ENCODE measurements at regions not wholly inside any gene's neighbourhood (a gene's known extent, or its start where the extent isn't known, plus 50 kb on each side); places are given as distances from the start of the nearest gene placed in this dataset.
"Not testable (repeated sequence)": the region's sequence is repeated elsewhere in the genome, so short reads cannot be mapped to it uniquely, and the experiment has no call there.

DNA sequence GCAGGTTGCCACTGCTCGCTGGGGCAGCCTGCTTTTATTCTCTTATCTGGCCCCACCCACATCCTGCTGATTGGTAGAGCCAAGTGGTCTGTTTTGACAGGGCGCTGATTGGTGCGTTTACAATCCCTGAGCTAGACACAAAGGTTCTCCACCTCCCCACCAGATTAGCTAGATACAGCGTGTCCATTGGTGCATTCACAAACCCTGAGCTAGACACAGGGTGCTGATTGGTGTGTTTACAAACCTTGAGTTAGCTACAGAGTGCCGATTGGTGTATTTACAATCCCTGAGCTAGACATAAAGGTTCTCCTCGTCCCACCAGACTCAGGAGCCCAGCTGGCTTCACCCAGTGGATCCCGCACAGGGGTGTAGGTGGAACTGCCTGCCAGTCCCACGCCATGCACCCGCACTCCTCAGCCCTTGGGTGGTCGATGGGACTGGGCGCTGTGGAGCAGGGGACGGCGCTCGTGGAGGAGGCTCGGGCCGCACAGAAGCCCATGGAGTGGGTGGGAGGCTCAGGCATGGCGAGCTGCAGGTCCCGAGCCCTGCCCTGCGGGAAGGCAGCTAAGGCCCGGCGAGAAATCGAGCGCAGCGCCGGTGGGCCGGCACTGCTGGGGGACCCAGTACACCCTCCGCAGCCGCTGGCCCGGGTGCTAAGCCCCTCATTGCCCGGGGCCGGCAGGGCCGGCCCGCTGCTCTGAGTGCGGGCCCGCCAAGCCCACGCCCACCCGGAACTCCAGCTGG, 1526.2 kb downstream of the SI start:
- DNase-seq (ENCODE audit: low read depth in 2 of 2): not testable (repeated sequence)

DNA sequence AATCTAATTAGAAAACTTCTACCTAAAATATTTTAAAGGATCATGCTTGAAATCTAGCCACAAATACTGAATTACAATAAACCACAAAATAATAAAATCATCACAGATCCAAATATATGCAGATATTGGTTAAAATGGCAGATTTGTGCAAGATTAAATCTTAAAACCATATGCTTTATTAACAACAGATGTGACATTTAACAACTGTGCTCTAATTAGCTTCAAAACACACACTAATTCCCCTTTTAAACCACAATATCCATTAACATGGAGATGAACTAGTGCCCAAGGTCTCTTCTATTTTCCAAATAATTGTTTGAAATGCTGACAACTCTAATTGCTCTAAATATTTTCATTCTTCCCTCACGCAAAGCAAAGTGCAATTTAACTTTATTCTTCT, 1530.3 kb downstream of the SI start:
- DNase-seq (ENCODE audit: low read depth in 2 of 2): no peak

DNA sequence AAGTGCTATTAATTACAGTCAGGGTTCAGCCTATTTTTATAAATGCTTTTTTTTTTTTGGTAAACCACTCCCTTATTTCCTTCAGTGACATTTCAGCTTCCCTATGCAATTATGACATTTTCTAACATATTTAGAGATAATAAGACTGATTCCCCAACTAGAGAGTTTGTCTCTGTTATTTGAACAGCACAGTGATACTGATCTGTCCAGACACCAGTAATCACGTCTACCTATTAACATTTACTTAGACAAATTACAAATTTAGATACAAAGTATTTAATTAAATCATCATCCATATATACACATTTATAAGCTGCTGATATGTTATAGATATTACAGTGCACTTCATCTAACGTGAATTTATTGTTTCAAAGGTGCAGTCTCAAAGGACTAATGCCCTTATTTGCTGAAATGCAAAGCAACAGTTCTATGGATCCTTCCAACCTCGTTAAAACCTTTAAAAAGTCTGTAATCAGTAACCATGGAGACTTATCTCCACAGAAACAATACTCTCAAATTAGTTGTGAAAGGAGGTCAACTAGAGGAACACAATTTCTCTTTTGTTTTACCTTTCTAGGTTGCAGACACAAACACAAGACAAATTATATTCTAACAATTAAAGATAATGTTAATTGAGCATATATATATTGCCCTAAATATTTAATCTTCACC, 1531.1 kb downstream of the SI start:
- no peak for DNase-seq (ENCODE audit: low read depth in 2 of 2)

DNA sequence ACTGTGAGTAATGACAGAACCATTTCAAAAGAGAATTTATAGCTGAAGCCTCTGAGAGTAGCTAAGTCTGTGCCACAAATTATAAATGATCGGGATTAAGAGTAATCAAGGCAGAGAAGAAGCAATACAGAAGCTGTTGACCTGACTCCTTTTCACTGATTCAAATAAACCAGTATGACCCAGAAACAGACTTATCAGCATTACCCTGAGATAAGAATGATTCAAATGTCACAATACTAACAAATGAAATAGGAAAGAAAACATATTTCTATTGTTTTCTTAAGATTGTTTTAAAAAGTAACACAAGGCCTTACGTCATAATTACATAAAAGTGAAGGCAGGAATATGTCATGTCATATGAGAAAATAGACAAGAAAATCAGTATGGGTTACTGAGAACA, 1534.6 kb downstream of the SI start:
- DNase-seq (ENCODE audit: low read depth in 2 of 2): no peak

DNA sequence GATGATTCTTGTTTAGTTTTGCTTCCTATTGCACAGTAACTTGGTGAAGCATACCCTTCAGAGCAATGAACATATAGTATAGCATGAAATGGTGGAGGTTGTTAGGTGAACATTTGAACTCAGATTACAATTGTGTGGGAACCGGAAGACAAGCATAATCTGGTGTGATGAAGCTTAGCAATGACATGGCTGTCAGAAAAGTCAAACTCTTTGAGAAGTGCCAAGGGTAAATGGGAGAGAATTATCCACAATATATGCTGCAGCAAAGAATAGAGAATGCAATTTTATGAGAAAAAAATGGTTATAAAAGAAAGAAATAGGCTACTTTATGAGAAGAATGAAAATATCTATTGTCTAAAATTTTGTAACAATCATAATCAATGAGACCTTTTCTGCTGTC, 1536.7 kb downstream of the SI start:
- DNase-seq (ENCODE audit: low read depth in 2 of 2): no peak

DNA sequence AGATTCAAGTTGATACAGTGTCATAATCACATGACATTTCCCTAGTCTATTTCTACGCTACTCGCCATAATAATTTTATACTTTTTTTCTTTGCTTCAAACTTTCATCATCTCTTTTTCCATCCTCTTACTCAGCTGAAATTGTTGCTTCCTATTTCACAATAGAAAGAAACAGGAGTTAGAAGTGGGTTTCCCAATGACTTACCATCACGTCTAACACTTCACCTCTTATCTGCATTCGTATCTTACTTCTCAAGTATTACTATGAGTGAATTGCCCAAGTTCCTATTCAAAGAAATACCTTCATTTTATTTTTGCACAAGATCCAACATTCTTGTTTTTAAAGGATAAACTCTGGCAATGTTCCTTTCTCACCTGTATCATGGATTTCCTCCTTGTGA, 1539.9 kb downstream of the SI start:
- DNase-seq (ENCODE audit: low read depth in 2 of 2): no peak

DNA sequence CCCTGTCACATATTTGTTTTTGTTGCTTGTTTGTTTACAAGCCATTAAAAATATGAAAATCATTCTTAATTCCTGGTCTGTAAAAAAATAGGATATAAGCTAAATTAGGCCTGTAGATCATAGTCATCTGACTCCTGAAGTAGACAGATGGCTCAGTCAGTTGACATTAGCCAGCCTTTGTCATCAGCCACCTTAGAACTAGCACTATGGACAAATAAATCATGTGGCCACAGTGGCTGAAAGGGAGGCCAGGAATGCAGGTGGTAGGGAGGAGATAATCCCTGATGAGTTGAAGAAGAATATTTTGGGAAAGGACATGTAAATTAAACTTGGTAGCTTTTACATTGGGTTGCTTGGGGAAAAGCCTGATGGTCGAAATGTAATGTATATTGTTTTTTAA, 1544.9 kb downstream of the SI start:
- DNase-seq (ENCODE audit: low read depth in 2 of 2): no peak

DNA sequence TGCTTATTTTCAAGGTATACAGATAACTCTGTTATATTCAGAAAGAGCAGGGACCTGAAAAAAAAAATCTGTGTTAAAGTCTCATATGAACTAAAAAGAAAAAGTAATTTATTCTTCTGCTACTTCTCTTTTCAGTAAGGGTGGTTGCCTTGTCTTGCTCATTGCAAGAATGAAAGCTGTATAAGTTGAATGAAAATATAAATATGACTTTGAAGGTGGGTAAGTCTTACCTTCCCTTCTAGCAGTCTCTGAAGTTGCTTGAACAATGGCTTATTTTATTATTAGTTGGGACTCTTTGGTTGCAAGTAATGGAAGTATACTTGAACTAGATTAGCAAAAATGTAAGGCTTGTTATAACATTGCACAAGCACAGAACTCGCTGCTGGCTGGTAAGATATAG, 1554.9 kb downstream of the SI start:
- no peak for DNase-seq (ENCODE audit: low read depth in 2 of 2)

DNA sequence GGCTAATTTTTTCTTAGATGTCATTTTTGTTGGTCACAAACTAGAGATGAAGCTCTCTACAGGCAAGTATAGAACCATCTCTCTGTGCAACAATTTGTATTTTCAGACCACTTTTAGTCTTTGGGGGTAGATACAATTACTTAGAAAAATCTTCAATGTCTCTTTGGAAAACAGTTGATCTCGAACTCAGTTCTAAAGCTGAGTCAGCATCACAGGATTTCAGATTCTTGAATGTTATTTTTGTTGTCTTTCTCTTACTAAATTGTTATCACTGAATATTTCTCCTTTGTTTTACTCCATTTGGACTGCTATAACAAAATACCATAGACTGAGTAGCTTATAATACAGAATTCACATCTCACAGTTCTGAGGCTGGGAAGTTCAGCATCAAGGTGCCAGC, 1557.0 kb downstream of the SI start:
- DNase-seq (ENCODE audit: low read depth in 2 of 2): no peak

DNA sequence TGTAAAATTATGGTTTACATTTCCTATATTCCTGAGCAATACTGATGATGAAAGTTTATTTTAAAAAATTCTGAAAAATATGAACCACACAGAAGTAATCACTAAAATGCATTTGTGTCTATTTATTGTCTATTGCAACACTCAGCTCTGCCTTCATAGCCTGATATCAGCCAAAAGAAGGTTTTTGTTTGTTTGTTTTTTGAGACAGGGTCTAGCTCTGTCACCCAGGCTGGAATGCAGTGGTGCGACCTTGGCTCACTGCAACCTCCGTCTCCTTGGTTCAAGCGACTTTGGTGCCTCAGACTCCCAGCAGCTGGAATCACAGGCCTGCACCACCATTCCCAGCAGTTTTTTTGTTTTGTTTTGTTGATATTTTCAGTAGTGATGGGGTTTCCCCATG, 1560.2 kb downstream of the SI start:
- no peak for DNase-seq (ENCODE audit: low read depth in 2 of 2)

DNA sequence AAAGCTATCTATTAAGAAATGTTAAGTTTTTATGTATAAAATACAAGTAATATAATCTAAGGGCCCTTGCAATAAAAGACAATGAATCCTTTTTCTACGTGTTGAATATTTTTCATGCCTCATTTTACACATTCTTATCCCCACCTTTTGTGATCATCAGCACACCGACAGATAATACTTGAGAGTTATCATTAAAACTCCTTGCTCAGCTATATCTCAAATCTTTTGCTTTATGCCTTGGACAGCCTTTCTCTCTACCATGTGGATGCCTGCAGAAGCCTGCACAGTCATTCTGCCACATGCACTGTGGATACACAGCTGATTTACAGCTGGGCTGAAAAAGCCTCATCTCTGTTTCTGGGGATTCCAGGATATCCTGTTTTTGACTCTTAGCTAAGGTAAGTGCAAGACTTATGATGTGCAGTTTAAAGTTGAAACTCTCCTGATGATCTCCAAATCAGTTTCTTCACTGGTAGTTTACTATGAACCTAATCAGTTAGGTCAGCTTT, 1565.1 kb downstream of the SI start:
- no peak for DNase-seq (ENCODE audit: low read depth in 2 of 2)

DNA sequence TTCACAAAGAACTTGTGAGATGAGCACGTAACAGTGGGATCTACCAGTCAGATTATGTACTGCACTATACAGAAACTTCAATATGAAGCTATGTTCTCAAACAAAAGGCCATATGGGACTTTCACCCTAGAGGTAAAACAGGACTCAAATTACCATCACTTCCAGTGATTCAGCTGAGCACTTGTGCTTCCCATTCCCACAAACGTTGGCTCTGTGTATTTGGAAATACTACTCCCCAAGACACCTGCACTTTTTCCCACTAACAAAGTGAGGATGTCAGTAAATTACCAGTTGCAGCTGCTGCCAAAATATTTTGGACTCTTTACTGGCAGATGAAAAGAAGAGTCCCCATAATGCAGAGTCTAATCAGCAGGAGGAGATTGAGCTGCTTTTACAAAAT, 1570.1 kb downstream of the SI start:
- DNase-seq (ENCODE audit: low read depth in 2 of 2): no peak

DNA sequence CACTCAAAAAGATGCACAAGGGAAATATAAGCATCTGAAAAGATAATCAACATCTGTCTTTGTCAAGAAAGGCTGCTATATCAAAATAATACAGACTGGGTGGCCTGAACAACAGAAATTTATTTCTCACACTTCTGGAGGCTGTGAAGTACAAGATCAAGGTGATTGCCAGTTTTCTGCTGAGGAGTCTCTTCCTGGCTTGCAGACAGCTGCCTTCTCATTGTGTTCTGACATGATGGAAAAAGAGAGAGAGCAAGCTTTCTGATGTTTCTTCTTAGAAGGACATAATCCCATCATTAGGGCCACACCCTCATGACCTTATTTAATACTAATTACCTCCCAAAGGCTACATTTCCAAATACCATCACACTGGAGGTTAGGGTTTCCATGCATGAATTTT, 1573.3 kb downstream of the SI start:
- no peak for DNase-seq (ENCODE audit: low read depth in 2 of 2)

DNA sequence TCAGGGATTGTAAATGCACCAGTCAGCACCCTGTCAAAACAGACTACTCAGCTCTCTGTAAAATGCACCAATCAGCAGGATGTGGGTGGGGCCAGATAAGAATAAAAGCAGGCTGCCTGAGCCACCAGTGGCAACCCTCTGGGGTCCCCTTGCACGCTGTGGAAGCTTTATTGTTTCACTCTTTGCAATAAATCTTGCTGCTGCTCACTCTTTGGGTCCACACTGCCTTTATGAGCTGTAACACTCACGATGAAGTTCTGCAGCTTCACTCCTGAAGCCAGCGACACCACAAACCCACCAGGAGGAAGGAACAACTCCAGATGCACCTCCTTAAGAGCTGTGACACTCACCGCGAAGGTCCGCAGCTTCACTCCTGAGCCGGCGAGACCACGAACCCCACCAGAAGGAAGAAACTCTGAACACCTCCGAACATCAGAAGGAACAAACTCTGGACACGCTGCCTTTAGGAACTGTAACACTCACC, 1578.5 kb downstream of the SI start:
- DNase-seq (ENCODE audit: low read depth in 2 of 2): not testable (repeated sequence)

DNA sequence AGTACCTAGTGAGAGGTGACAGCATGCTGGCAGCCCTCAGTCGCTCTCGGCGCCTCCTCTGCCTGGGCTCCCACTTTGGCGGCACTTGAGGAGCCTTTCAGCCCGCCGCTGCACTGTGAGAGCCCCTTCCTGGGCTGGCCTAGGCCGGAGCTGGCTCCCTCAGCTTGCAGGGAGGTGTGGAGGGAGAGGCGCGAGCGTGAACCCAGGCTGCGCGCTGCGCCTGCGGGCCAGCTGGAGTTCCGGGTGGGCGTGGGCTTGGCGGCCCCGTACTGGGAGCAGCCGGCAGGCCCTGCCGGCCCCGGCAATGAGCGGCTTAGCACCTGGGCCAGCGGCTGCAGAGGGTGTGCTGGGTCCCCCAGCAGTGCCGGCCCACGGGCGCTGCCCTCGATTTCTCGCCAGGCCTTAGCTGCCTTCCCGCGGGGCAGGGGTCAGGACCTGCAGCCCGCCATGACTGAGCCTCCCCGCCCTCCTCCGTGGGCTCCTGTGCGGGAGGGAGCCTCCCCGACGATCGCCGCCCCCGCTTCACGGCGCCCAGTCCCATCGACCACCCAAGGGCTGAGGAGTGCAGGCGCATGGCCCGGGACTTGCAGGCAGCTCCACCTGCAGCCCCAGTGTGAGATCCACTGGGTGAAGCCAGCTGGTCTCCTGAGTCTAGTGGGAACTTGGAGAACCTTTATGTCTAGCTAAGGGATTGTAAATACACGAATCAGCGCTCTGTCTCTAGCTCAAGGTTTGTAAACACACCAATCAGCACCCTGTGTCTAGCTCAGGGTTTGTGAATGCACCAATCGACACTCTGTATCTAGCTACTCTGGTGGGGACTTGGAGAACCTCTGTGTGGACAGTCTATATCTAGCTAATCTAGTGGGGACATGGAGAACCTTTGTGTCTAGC, 1579.2 kb downstream of the SI start:
- not testable (repeated sequence) for DNase-seq (ENCODE audit: low read depth in 2 of 2)

DNA sequence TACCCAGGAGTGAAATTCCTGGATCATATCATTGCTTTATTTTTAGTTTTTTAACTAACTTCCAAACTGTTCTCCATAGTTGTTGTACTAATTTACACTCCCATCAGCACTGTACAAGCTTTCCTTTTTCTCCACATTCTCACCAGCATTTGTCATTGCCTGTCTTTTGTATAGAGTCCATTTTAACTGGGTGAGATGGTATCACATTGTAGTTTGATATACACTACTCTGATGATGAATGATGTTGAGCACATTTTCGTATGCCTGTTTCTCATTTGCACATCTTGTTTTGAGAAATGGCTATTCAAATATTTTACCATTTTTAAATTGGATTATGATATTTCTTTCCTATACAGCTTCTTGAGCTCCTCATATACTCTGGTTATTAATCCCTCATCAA, 1586.6 kb downstream of the SI start:
- DNase-seq (ENCODE audit: low read depth in 2 of 2): no peak

DNA sequence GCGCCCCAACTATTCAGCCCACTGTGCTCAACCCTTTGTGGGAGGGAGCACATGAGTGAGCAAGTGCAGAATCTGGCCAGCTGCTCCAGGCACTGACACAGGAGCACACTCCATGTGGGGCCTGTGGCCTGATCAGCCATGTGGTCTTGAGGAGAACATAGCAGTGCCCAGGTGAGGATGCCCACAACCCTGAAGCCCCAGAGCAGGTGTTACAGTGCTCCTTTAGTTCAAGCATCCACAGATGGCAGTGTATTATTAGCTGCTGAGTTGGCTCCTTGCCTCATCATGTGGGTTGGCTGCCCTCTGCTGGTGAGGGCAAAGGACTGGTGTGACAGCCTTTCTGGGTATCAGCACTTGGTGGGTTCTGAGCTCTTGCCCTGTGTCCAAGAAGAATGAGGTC, 1588.2 kb downstream of the SI start:
- DNase-seq (ENCODE audit: low read depth in 2 of 2): peak in 1 of 2 donors; percentile 14

DNA sequence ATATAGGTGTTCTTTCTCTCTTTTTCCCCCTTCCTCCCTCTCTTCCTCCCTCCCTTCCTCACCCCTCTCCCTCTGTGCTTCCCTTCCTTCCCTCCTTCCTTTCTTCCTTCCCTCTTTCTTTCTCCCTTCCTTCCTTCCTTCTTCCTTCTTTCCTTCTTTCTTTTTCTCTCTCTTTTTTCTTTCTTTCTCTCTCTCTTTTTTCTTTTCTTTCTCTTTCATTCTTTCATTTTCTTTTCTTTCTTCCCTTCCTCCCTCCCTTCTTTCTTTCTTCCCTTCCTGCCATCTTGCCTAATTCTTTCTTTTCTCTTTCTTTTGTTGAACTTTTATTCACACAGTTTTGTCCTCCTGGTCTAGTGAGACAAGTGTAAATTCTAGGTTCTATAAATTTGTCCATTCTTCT, 1595.6 kb downstream of the SI start:
- no peak for DNase-seq (ENCODE audit: low read depth in 2 of 2)

DNA sequence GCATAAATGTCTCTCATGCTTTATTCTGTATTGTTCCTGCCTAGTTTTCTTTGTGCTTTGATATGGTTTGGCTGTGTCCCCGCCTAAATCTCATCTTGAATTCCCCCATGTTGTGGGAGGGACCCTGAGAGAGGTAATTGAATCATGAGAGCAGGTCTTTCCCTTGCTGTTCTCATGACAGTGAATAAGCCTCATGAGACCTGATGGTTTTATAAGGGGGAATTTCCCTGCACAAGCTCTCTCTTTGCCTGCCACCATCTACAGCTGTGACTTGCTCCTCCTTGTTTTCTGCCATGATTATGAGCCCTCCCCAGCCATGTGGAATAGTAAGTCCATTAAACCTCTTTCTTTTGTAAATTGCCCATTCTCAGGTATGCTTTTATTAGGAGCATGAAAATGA, 1596.6 kb downstream of the SI start:
- no peak for DNase-seq (ENCODE audit: low read depth in 2 of 2)

DNA sequence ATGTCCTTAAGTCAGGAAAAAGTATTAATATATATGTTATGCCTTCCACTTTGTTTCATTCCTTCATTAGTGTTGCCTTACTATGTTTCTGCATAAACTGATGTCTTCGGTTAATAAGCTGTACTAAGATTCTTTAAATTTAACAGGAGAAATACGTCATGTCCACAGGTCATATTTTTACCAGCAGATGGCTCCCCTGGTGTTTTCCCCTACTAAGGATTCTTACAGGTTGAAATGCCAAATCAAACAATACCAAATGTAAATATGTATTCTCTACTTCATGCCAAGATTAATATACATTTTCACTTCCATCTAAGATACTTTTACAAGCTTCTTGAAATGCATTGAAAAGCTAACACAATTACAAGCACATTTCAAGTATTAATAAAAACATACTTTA, 1602.1 kb downstream of the SI start:
- no peak for DNase-seq (ENCODE audit: low read depth in 2 of 2)

DNA sequence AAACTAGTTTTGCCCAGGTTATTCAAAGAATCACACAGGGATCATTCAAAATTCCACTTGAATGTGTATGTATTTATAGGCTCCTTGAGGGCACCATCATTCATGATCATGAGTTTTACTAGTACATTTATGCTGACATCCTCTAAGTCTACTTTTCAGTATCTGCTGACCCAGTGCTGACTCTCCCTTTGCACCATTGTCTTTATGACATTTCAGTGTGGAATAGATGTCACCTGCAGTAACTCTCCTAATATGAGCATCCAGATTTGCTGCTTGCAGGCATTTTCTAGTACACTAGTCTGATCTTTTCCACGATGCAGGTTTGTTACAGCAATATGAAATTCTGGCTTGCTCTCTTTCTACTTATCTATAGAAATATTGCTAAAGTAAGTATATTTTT, 1603.5 kb downstream of the SI start:
- no peak for DNase-seq (ENCODE audit: low read depth in 2 of 2)

Data from stimulated activated CD4-positive, alpha-beta T cell treated with anti-CD3 and anti-CD28 coated beads, Interleukin-15, amount 100 ng/mL, for 48 hours (primary cell).